ENCODE measurements at regions not wholly inside any gene's neighbourhood (a gene's known extent, or its start where the extent isn't known, plus 50 kb on each side); places are given as distances from the start of the nearest gene placed in this dataset.

- Histone ChIP-seq H3K4me1 (ENCODE audit: low read depth, poor library complexity, severe bottlenecking) (no peaks in the 10 kb centered on the region), H3K27ac (no peak overlapping the region), H3K9ac (no peak overlapping the region), H3K4me3 (IDR thresholded peaks at IDR 0.05; ENCODE audit: insufficient read depth, low read depth, low read length) (no peak overlapping the region), H2AFZ (ENCODE audit: low read depth) (no peak overlapping the region), H3K36me3 (ENCODE audit: insufficient read depth) (no peaks in the 10 kb centered on the region), H3K79me2 (ENCODE audit: insufficient read depth, low read depth) (no peaks in the 10 kb centered on the region), H4K20me1 (ENCODE audit: insufficient read depth) (no peaks in the 10 kb centered on the region), H3K4me2 (no peak overlapping the region), H3K27me3 (ENCODE audit: insufficient read depth, low read depth) (no peaks in the 10 kb centered on the region)
- TF ChIP-seq CTCF (conservative IDR thresholded peaks at IDR 0.05; ENCODE audit: low read depth, low read length), result no peak
Observed at GRCh38 chr7:114364151-114364550, 50.5 kb upstream of the FOXP2 start.

DNA sequence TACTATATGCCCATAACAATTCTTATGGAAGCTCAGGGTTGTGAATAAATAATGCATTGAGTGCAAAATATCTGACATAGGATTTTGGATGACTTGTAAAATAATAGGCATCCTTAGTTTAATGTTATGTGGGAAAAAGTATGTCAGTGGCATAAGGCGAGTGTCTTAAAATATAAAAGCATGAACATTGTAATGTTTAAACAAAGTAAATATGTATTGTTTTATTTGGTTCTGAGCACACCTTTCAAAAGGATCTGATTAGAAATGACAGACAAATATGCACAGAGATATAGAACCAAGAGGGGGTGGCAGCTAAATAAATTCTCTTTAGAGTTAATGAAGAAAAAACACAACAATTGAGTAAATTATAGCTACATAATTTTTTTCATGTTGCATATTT, 51.3 kb upstream of the FOXP2 start:
- Histone ChIP-seq H3K27me3 (ENCODE audit: insufficient read depth, low read depth) (no peaks in the 10 kb centered on the region), H3K9ac (no peak overlapping the region), H3K4me1 (ENCODE audit: low read depth, poor library complexity, severe bottlenecking) (no peaks in the 10 kb centered on the region)

DNA sequence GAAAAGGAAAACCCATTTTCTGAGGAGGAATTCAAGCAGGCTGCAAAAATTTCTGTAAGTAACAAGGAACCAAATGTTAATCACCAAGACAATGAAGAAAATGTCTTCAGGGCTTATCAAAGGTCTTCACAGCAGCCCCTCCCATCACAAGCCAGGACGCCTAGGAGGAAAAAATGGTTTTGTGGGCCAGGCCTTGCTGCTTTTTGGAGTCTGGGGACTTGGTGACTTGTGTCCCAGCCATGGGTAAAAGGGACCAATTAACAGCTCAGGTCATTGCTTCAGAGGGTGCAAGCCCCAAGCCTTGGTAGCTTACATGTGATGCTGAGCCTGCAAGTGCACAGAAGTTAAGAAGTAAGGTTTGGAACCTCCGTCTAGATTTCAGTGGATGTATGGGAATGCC, 55.7 kb upstream of the FOXP2 start:
- Histone ChIP-seq H3K9ac (no peak overlapping the region), H3K79me2 (ENCODE audit: insufficient read depth, low read depth) (no peaks in the 10 kb centered on the region), H3K27ac (no peak overlapping the region), H3K4me3 (IDR thresholded peaks at IDR 0.05; ENCODE audit: insufficient read depth, low read depth, low read length) (no peak overlapping the region), H3K36me3 (ENCODE audit: insufficient read depth) (no peaks in the 10 kb centered on the region), H4K20me1 (ENCODE audit: insufficient read depth) (no peaks in the 10 kb centered on the region), H2AFZ (ENCODE audit: low read depth) (no peak overlapping the region), H3K27me3 (ENCODE audit: insufficient read depth, low read depth) (no peaks in the 10 kb centered on the region), H3K4me2 (no peak overlapping the region), H3K4me1 (ENCODE audit: low read depth, poor library complexity, severe bottlenecking) (no peaks in the 10 kb centered on the region)
- TF ChIP-seq CTCF (conservative IDR thresholded peaks at IDR 0.05; ENCODE audit: low read depth, low read length), result no peak

More for the DNA sequence above, 51.3 kb upstream of the FOXP2 start:
- no peak for TF ChIP-seq CTCF (conservative IDR thresholded peaks at IDR 0.05; ENCODE audit: low read depth, low read length)
- H3K27ac ChIP-seq, result no peak overlapping the region
- H4K20me1 ChIP-seq (ENCODE audit: insufficient read depth), result no peaks in the 10 kb centered on the region
- no peak overlapping the region for H3K4me2 ChIP-seq
- H3K79me2 ChIP-seq (ENCODE audit: insufficient read depth, low read depth), result no peaks in the 10 kb centered on the region
- H2AFZ ChIP-seq (ENCODE audit: low read depth), result no peak overlapping the region
- no peaks in the 10 kb centered on the region for H3K36me3 ChIP-seq (ENCODE audit: insufficient read depth)
- no peak overlapping the region for H3K4me3 ChIP-seq (IDR thresholded peaks at IDR 0.05; ENCODE audit: insufficient read depth, low read depth, low read length)

- Histone ChIP-seq H4K20me1 (ENCODE audit: insufficient read depth) (no peaks in the 10 kb centered on the region), H3K27me3 (ENCODE audit: insufficient read depth, low read depth) (no peaks in the 10 kb centered on the region), H2AFZ (ENCODE audit: low read depth) (no peak overlapping the region), H3K4me2 (no peak overlapping the region), H3K36me3 (ENCODE audit: insufficient read depth) (no peaks in the 10 kb centered on the region), H3K4me1 (ENCODE audit: low read depth, poor library complexity, severe bottlenecking) (no peaks in the 10 kb centered on the region), H3K79me2 (ENCODE audit: insufficient read depth, low read depth) (no peaks in the 10 kb centered on the region), H3K9ac (no peak overlapping the region), H3K4me3 (IDR thresholded peaks at IDR 0.05; ENCODE audit: insufficient read depth, low read depth, low read length) (no peak overlapping the region), H3K27ac (no peak overlapping the region)
- no peak for TF ChIP-seq CTCF (conservative IDR thresholded peaks at IDR 0.05; ENCODE audit: low read depth, low read length)
Observed at GRCh38 chr7:114356133-114356532, 58.5 kb upstream of the FOXP2 start.

- Histone ChIP-seq H4K20me1 (ENCODE audit: insufficient read depth) (no peaks in the 10 kb centered on the region), H2AFZ (ENCODE audit: low read depth) (no peak overlapping the region)
Observed at GRCh38 chr7:114354306-114354705, 60.3 kb upstream of the FOXP2 start.

More at GRCh38 chr7:114354306-114354705, 60.3 kb upstream of the FOXP2 start:
- no peak overlapping the region for H3K4me3 ChIP-seq (IDR thresholded peaks at IDR 0.05; ENCODE audit: insufficient read depth, low read depth, low read length)
- TF ChIP-seq CTCF (conservative IDR thresholded peaks at IDR 0.05; ENCODE audit: low read depth, low read length), result no peak
- H3K36me3 ChIP-seq (ENCODE audit: insufficient read depth), result no peaks in the 10 kb centered on the region
- H3K27me3 ChIP-seq (ENCODE audit: insufficient read depth, low read depth), result no peaks in the 10 kb centered on the region
- H3K9ac ChIP-seq, result no peak overlapping the region
- no peaks in the 10 kb centered on the region for H3K79me2 ChIP-seq (ENCODE audit: insufficient read depth, low read depth)
- no peak overlapping the region for H3K4me2 ChIP-seq
- no peaks in the 10 kb centered on the region for H3K4me1 ChIP-seq (ENCODE audit: low read depth, poor library complexity, severe bottlenecking)
- H3K27ac ChIP-seq, result no peak overlapping the region

All from KMS-11 (cell line).